ENCODE measurements at regions not wholly inside any gene's neighbourhood (a gene's known extent, or its start where the extent isn't known, plus 50 kb on each side); places are given as distances from the start of the nearest gene placed in this dataset.

GRCh38 chr20:1818247-1818840 lies 76.9 kb upstream of the SIRPA start:
- intact Hi-C loops (cut with micrococcal nuclease): no loop called here
- H2AK5ac ChIP-seq (ENCODE audit: low read depth, low read length): peak overlapping the region; percentile 57
- H3K9me1 ChIP-seq (ENCODE audit: insufficient read depth, low read length): peaks cover 39% of the 10 kb centered on the region
- H2BK5ac ChIP-seq (ENCODE audit: low read depth, low read length, poor library complexity, severe bottlenecking): peak overlapping the region; percentile 12
- H3K9me3 ChIP-seq (ENCODE audit: control insufficient read depth, insufficient read depth, low read length): peaks cover 4% of the 10 kb centered on the region
- no peak overlapping the region for H3K27ac ChIP-seq (ENCODE audit: insufficient read depth, low read length)
- no TSS peak for BruUV-seq (replicated peaks)
- dilution Hi-C loops (cut with HindIII; ENCODE audit: low sequenced_read_pairs, unreplicated experiment): no loop called here
- H4K8ac ChIP-seq (ENCODE audit: low read depth in 2 of 2, low read length in 2 of 2): peak overlapping the region; percentile 55 to 75; a peak in 3 of 4 replicates
- H3K14ac ChIP-seq (replicated peaks; ENCODE audit: low read depth, low read length): no peak overlapping the region; the same call in 1 of the 2 replicates
- ChIA-PET POLR2A (ENCODE audit: unreplicated experiment) (no interaction called here), CTCF (no interaction called here)
- in situ Hi-C loops (cut with MboI; ENCODE audit: low sequenced_read_pairs): no loop called here
- H3K56ac ChIP-seq (ENCODE audit: extremely low read depth, insufficient read depth, low read length): no peak overlapping the region
- H3K4me3 ChIP-seq (ENCODE audit: insufficient read depth, low read depth, low read length): no peak overlapping the region
- DNase-seq (no peak), ATAC-seq (ENCODE audit: low read depth) (no peak)
- no peaks in the 10 kb centered on the region for H3K79me1 ChIP-seq (ENCODE audit: low read depth in 1 of 2, low read length in 2 of 2)
- H2AFZ ChIP-seq (replicated peaks; ENCODE audit: low read length, poor library complexity): no peak overlapping the region
- peak overlapping the region; percentile 86; the same call in 1 of the 2 replicates for H2BK20ac ChIP-seq (ENCODE audit: low read depth, low read length)
- H4K91ac ChIP-seq (ENCODE audit: insufficient read depth, low read depth, low read length): peak overlapping the region; percentile 82
- no peak overlapping the region for H3K4me2 ChIP-seq (ENCODE audit: low read depth, low read length)
- H4K20me1 ChIP-seq (ENCODE audit: insufficient read depth, low read length): no peaks in the 10 kb centered on the region
- peak overlapping the region; percentile 83 for H3K4ac ChIP-seq (ENCODE audit: low read depth, low read length)
- no peaks in the 10 kb centered on the region for H3K36me3 ChIP-seq (ENCODE audit: control insufficient read depth, insufficient read depth, low read length)
- peak overlapping the region; percentile 59; the same call in 2 of the 3 replicates for H2BK15ac ChIP-seq (ENCODE audit: low read depth, low read length)
- H3K4me1 ChIP-seq (ENCODE audit: control insufficient read depth, insufficient read depth, low read length): peaks cover 34% of the 10 kb centered on the region
- H2AK9ac ChIP-seq (replicated peaks; ENCODE audit: low read depth, low read length, poor library complexity): peak overlapping the region; percentile 11
- H3K23ac ChIP-seq (ENCODE audit: low read depth, low read length): peak overlapping the region; percentile 56; the same call in 1 of the 2 replicates
- H3K27me3 ChIP-seq (ENCODE audit: control insufficient read depth, insufficient read depth, low read length): no peaks in the 10 kb centered on the region
- H3K9ac ChIP-seq (ENCODE audit: low read depth, low read length): peak overlapping the region; percentile 27; the same call in 1 of the 2 replicates
- peak overlapping the region; percentile 91 for H2BK120ac ChIP-seq (ENCODE audit: low read depth, low read length)
- peak overlapping the region; percentile 65 for H4K5ac ChIP-seq (ENCODE audit: low read depth, low read length)
- WGBS, 2 experiments (ENCODE audit: extremely low coverage in 2 of 2, insufficient read length in 1 of 2): 100% methylated on average over 1 of the region's 1 CpG; no CpG with 5 or more reads in 1 of the 2 experiments
- peak overlapping the region; percentile 62; the same call in 1 of the 2 replicates for H3K18ac ChIP-seq (ENCODE audit: low read depth, low read length)
- TF ChIP-seq MXI1 (IDR thresholded peaks at IDR 0.05; ENCODE audit: borderline replicate concordance, low read depth, low read length): no peak
- no peak for TF ChIP-seq MAZ (IDR thresholded peaks at IDR 0.05; ENCODE audit: borderline replicate concordance, low read depth, low read length)
- no peak for TF ChIP-seq ELK1 (IDR thresholded peaks at IDR 0.05; ENCODE audit: borderline replicate concordance, low read depth, low read length)

Measured in IMR-90 (cell line).